Subcutaneous abdominal adipose tissue (tissue), 5 donors: ENCODE measurements at regions not wholly inside any gene's neighbourhood (a gene's known extent, or its start where the extent isn't known, plus 50 kb on each side); places are given as distances from the start of the nearest gene placed in this dataset.
"Not testable (repeated sequence)": the region's sequence is repeated elsewhere in the genome, so short reads cannot be mapped to it uniquely, and the experiment has no call there.

Source experiments
- H3K27ac ChIP-seq: one replicate; pipeline ENCODE4 v1.7.0; 2013; ENCODE audit warnings: low read depth, mild to moderate bottlenecking, inconsistent platforms, low read length, moderate library complexity
- H3K27me3 ChIP-seq, 5 donors: one replicate each; pipeline ENCODE4 v1.7.0; 2013; ENCODE audit warnings: low read length in 5 of 5, inconsistent platforms in 1 of 5; ENCODE audit not compliant: control insufficient read depth in 5 of 5, insufficient read depth in 4 of 5
- H3K36me3 ChIP-seq, 5 donors: one replicate each; pipeline ENCODE4 v1.7.0; 2013; ENCODE audit warnings: low read length in 5 of 5; ENCODE audit not compliant: control insufficient read depth in 5 of 5, insufficient read depth in 5 of 5
- H3K4me1 ChIP-seq, 5 donors: one replicate each; pipeline ENCODE4 v1.7.0; 2013; ENCODE audit warnings: low read length in 5 of 5, mild to moderate bottlenecking in 3 of 5, moderate library complexity in 1 of 5; ENCODE audit not compliant: control insufficient read depth in 5 of 5, insufficient read depth in 5 of 5
- H3K4me3 ChIP-seq, 5 donors: one replicate each; pipeline ENCODE4 v1.7.0; 2013; ENCODE audit warnings: low read length in 5 of 5, low read depth in 1 of 5
- H3K9ac ChIP-seq, 5 donors: one replicate each; pipeline ENCODE4 v1.7.0; 2013; ENCODE audit warnings: low read length in 5 of 5, mild to moderate bottlenecking in 4 of 5, moderate library complexity in 3 of 5
- H3K9me3 ChIP-seq, 5 donors: one replicate each; pipeline ENCODE4 v1.7.0; 2013; ENCODE audit warnings: low read length in 5 of 5; ENCODE audit not compliant: control insufficient read depth in 5 of 5
- donor health status: healthy.
- donor health status: healthy.
- donor health status: healthy.
- donor health status: healthy.
- donor health status: healthy.

DNA sequence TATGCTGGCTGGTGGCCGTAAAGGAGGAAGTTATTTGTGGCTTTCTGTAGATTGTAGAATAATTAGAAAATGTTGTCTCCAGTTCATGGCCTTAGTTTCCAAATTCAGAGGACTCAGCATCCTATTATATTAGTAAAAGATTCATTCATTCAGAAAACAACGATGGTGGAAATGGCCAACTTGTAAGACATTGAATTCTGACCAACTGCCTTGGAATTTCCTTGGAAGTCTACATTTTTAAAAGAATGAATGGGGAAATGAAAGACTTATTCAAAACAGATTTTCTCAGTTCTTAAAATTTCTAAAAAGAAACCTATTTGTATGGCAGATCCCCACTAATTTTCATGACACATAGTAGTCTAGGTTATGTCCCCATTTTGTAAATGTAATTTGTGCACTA is 561.5 kb downstream of the ANKRD50 start:
- H3K9ac ChIP-seq = no peak overlapping the region

DNA sequence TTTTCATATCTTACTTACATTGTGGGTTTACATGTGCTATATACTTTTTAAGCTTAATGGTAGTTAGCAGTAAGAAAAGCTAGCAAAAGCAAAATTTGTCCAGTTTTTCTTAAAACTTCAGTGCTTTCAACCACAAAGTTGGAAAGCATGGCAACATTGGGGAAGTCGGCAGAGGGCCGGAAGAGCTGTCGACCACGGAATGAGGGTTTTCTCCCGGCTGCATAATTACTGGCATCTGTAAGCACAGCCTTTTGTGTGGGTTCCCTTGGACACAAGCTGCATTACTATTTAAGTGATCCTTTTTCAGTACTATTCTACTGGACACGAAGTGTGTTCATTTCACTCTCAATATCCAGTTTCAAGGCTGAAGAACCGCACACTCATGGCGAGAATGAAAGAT is 560.4 kb downstream of the ANKRD50 start:
- H3K9me3 ChIP-seq = no peaks in the 10 kb centered on the region
- no peak overlapping the region for H3K27ac ChIP-seq
- no peak overlapping the region for H3K4me3 ChIP-seq
- no peak overlapping the region for H3K9ac ChIP-seq
- no peaks in the 10 kb centered on the region for H3K4me1 ChIP-seq
- no peaks in the 10 kb centered on the region for H3K36me3 ChIP-seq
- H3K27me3 ChIP-seq = no peaks in the 10 kb centered on the region

More for the DNA sequence above, 561.5 kb downstream of the ANKRD50 start:
- H3K4me3 ChIP-seq = no peak overlapping the region
- no peaks in the 10 kb centered on the region for H3K36me3 ChIP-seq
- H3K4me1 ChIP-seq = no peaks in the 10 kb centered on the region
- no peak overlapping the region for H3K27ac ChIP-seq
- H3K9me3 ChIP-seq = no peaks in the 10 kb centered on the region
- no peaks in the 10 kb centered on the region for H3K27me3 ChIP-seq

- Histone ChIP-seq H3K9ac (no peak overlapping the region), H3K27ac (no peak overlapping the region), H3K4me3 (no peak overlapping the region), H3K9me3 (peaks cover 0 to 4% (median 0%) of the 10 kb centered on the region in 5 donors), H3K36me3 (no peaks in the 10 kb centered on the region), H3K4me1 (no peaks in the 10 kb centered on the region), H3K27me3 (no peaks in the 10 kb centered on the region)
Observed at GRCh38 chr4:124155239-124155638, 557.3 kb downstream of the ANKRD50 start.

DNA sequence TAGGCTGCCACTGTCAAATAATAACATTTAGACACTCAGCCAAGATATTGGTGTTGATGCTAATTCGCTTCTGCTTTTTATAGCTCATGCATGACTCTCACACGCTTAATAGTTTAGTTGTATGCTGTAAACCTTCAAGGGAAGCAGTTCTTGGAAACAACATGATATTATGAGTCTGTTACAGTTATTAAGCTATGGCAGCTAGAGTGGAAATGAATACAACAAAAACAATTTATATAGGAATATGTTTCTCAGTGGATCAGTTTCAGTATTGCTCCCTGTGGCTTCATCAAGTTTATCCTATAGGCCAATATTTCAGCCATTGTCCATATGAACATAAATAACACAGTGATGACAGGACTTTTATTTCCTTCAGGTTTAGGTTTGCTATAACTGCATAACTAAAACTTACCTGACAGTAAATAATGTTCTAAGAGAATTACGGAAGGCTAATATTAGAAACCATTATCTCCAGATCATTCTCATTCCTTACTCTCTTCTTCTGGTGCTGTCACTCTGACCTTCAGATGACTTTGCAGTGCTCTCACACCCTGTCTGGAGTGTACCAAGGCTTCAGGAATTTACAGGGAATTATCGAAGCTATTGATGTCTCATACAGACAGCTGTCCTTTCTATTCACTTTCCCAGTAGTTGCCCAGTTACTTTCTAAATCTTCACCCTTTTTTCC is 555.0 kb downstream of the ANKRD50 start:
- no peak overlapping the region for H3K9ac ChIP-seq
- no peak overlapping the region for H3K4me3 ChIP-seq
- H3K27ac ChIP-seq = no peak overlapping the region
- no peaks in the 10 kb centered on the region for H3K36me3 ChIP-seq
- H3K4me1 ChIP-seq = no peaks in the 10 kb centered on the region
- H3K9me3 ChIP-seq = peaks cover 0 to 4% (median 0%) of the 10 kb centered on the region in 5 donors
- H3K27me3 ChIP-seq = no peaks in the 10 kb centered on the region

DNA sequence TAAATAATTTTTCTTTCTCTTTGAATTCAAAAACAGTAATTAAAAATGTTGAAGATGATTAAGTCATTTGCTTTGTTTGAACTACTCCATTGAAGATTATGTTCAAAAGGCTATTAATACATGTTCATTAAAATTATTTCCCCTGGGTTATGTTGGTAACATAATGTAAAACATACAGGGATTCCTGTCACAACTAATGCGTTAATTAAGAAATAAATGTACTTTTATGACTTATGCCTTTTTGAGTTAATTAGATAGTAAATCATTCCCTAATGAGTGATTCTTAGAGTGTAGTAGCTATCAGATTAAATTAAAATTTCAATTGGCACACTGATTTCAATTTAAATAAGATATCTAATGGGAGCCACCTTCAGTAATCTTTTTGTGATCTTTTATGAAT is 549.1 kb downstream of the ANKRD50 start:
- Histone ChIP-seq H3K9ac (no peak overlapping the region), H3K36me3 (no peaks in the 10 kb centered on the region)

DNA sequence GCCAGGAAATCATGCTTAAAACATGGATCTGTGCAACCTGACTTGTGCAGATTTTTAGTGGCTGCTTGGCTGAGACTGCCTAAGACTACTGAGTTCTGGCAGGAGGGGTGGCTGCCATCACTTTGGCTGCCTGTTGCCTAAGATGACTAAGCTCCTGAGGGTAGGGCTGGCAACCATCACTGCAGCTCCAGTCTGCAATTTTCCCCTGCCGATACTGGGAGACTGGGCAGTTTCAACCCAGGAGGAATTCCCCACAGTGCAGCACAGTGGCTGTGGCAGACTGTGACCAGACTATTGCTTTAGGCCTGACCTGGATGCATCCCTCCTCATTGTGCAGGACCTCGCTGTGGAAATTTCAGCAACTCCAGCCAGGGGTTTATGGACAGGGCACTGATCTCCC is 544.9 kb downstream of the ANKRD50 start:
- no peaks in the 10 kb centered on the region for H3K36me3 ChIP-seq
- H3K9me3 ChIP-seq = peaks cover 0 to 5% (median 3%) of the 10 kb centered on the region in 5 donors
- H3K9ac ChIP-seq = no peak overlapping the region
- no peaks in the 10 kb centered on the region for H3K27me3 ChIP-seq
- H3K4me1 ChIP-seq = peaks cover 0 to 9% (median 3%) of the 10 kb centered on the region in 5 donors
- no peak overlapping the region for H3K27ac ChIP-seq
- H3K4me3 ChIP-seq = no peak overlapping the region

More for the DNA sequence above, 549.1 kb downstream of the ANKRD50 start:
- H3K27me3 ChIP-seq = no peaks in the 10 kb centered on the region
- no peak overlapping the region for H3K4me3 ChIP-seq
- no peak overlapping the region for H3K27ac ChIP-seq
- H3K9me3 ChIP-seq = peaks cover 0 to 4% (median 0%) of the 10 kb centered on the region in 5 donors
- peaks cover 0 to 9% (median 3%) of the 10 kb centered on the region in 5 donors for H3K4me1 ChIP-seq

DNA sequence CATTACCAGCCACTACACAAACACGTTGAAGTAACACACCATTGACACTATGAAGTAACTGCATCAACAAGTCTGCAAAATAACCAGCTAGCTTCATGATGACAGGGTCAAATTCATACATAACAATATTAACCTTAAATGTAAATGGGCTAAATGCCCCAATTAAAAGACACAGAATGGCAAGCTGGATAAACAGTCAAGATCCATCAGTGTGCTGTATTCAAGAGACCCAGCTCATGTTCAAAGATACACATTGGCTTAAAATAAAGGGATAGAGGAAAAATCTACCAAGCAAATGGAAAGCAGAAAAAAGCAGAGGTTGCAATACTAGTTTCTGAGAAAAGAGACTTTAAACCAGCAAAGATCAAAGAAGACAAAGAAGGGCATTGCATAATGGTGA is 543.0 kb downstream of the ANKRD50 start:
- H3K9ac ChIP-seq, H3K27me3 ChIP-seq, H3K36me3 ChIP-seq, H3K4me3 ChIP-seq, H3K27ac ChIP-seq, H3K9me3 ChIP-seq: not testable (repeated sequence)
- peaks cover 2 to 15% (median 6%) of the 10 kb centered on the region in 5 donors for H3K4me1 ChIP-seq

DNA sequence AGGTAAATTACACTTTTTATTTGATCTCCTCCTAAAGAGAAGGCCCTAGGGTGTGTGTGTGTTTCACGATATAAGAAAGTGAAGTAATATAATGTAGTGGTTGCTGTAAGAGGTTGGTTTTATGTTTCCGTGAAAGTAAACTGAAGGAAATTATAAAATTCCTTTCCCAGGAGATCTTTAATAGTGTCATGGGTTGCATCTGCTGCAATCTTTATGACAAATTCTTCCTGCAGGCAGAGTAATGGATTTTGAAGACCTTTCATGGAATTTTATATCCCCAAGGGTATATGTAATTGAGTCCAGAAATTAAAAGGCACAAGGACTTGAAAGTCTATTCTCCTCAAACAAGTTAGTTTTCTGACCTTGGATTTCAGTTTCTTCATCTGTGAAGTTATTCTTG is 538.6 kb downstream of the ANKRD50 start:
- H3K9ac ChIP-seq = no peak overlapping the region
- H3K27me3 ChIP-seq = no peaks in the 10 kb centered on the region
- H3K36me3 ChIP-seq = no peaks in the 10 kb centered on the region
- H3K4me3 ChIP-seq = no peak overlapping the region
- H3K9me3 ChIP-seq = peaks cover 0 to 5% (median 3%) of the 10 kb centered on the region in 5 donors
- peaks cover 2 to 20% (median 12%) of the 10 kb centered on the region in 5 donors for H3K4me1 ChIP-seq
- H3K27ac ChIP-seq = peak overlapping the region; percentile 35

- Histone ChIP-seq H3K4me3 (no peak overlapping the region), H3K9me3 (no peaks in the 10 kb centered on the region), H3K9ac (no peak overlapping the region), H3K4me1 (peaks cover 2 to 24% (median 13%) of the 10 kb centered on the region in 5 donors), H3K27ac (peak overlapping the region; percentile 70), H3K27me3 (no peaks in the 10 kb centered on the region), H3K36me3 (no peaks in the 10 kb centered on the region)
Observed at GRCh38 chr4:124177647-124178425, 534.7 kb downstream of the ANKRD50 start.

DNA sequence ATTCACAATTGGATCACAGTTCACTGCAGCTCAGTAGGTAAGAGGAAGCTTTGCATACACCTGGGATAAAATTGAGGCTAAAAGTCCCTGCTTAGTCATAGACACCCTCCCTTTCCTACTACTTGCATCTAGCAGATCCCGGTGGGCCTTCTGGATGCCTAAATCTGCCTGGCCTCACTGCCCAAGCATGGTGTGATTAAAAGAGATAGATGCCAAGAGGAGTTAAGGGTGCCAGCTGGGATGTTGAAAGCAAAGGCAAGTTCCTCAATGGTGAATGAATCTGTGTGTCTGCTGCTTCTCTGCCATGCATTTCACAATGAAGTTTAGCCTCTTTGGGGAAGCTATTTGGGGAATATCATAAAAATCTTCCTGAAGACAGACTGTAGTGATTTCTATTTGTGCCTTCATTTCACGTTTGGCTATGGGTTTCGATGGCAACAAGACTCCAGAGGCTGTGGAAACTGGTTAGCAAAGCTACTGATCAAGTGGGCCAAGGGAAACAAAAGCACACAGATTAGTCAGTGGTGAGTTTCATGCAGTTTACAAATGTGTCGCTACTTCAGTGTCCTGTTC is 534.0 kb downstream of the ANKRD50 start:
- Histone ChIP-seq H3K36me3 (no peaks in the 10 kb centered on the region), H3K27ac (peak overlapping the region; percentile 70), H3K9me3 (no peaks in the 10 kb centered on the region), H3K4me3 (no peak overlapping the region), H3K9ac (peak overlapping the region in 1 of 5 donors; percentile 41), H3K27me3 (no peaks in the 10 kb centered on the region), H3K4me1 (peaks cover 2 to 24% (median 13%) of the 10 kb centered on the region in 5 donors)
